COR-L47 (cell line): ENCODE measurements at regions not wholly inside any gene's neighbourhood (a gene's known extent, or its start where the extent isn't known, plus 50 kb on each side); places are given as distances from the start of the nearest gene placed in this dataset.

Experiments
- DNase-seq: peaks from one replicate; lab custom pipeline; 2025; lab: John Stamatoyannopoulos, UW

- DNase-seq: peak; percentile 98
Measured at GRCh38 chr5:109468737-109469420, 59.1 kb upstream of the PJA2 start.

DNA sequence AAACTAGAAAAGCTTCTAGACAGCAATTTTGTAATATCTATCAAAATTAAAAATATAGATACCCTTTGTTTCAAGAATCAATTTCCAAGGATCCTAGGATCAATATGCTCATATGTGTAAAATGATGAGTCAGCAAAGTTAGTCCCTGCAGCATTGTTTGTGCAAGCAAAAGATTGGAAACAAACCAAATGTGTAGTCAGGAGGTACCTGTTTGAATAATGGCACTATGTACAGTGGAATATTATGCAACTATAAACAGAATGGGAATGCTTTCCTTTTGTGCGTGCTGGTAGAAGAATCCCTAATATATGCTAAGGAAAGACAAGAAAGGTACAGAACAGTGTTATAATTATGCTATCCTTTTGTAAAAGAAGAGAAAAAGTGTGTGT, 58.5 kb upstream of the PJA2 start:
- DNase-seq: peak; percentile 29

DNA sequence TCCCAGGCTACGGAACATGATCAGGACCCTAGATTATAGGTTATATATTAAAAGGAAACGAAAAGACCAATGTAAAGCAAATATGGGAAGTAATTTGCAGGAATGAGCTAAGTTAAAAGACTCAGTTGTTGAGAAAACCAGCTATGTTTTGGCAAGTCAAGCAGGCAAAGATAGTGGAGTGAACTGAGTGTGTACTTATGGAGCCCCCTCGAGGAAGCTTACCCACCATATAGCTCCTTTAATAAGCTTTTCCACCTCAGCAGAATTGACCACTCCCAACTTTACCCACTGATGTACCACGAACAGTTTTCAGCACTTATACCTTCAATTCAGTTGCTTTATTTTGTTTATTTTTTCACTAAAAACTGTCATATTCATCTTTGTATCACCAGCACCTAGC, 57.3 kb upstream of the PJA2 start:
- DNase-seq: no peak
